GM13976 (cell line): ENCODE measurements at regions not wholly inside any gene's neighbourhood (a gene's known extent, or its start where the extent isn't known, plus 50 kb on each side); places are given as distances from the start of the nearest gene placed in this dataset.
"Not testable (repeated sequence)": the region's sequence is repeated elsewhere in the genome, so short reads cannot be mapped to it uniquely, and the experiment has no call there.

Experiments used
- DNase-seq: peaks from one replicate; pipeline ENCODE4 v3.0.0; 2012; ENCODE audit warnings: low spot score
- CTCF ChIP-seq: IDR thresholded peaks from 2 replicates; pipeline ENCODE4 v1.5.1; 2012; ENCODE audit warnings: borderline replicate concordance, mild to moderate bottlenecking; ENCODE audit not compliant: insufficient read depth; ENCODE audit errors: extremely low read depth, missing control alignments, control extremely low read depth
- in situ Hi-C: fragments of 300-500 bp; cut with MboI; formaldehyde crosslinking; loops from one replicate; pipeline ENCODE4 v1.12.0; 2022; ENCODE audit warnings: low sequenced_read_pairs, mixed read lengths, inconsistent platforms; ENCODE audit not compliant: unreplicated experiment

GRCh38 chr12:105469211-105469610, 138.7 kb downstream of the C12orf75 start:
- in situ Hi-C loops: no loop called here
- no peak for DNase-seq
- no peak for TF ChIP-seq CTCF

- DNase-seq: no peak
- TF ChIP-seq CTCF: no peak
- in situ Hi-C loops: no loop called here
Observed at GRCh38 chr12:105469701-105470100, 139.2 kb downstream of the C12orf75 start.

GRCh38 chr12:105470102-105470501, 139.6 kb downstream of the C12orf75 start:
- in situ Hi-C loops: no loop called here
- no peak for TF ChIP-seq CTCF
- DNase-seq: no peak

GRCh38 chr12:105470601-105471000, 140.1 kb downstream of the C12orf75 start:
- in situ Hi-C loops: no loop called here
- TF ChIP-seq CTCF: no peak
- no peak for DNase-seq

GRCh38 chr12:105474672-105475071, 144.2 kb downstream of the C12orf75 start:
- in situ Hi-C loops: no loop called here
- DNase-seq: no peak
- no peak for TF ChIP-seq CTCF

- TF ChIP-seq CTCF: no peak
- no peak for DNase-seq
- in situ Hi-C loops: no loop called here
Observed at GRCh38 chr12:105476616-105477015, 146.1 kb downstream of the C12orf75 start.

GRCh38 chr12:105477873-105478272, 147.4 kb downstream of the C12orf75 start:
- DNase-seq: no peak
- in situ Hi-C loops: no loop called here
- TF ChIP-seq CTCF: no peak

- DNase-seq, in situ Hi-C loops: not testable (repeated sequence)
Observed at GRCh38 chr12:105478788-105479187, 148.3 kb downstream of the C12orf75 start.
